ENCODE measurements at regions not wholly inside any gene's neighbourhood (a gene's known extent, or its start where the extent isn't known, plus 50 kb on each side); places are given as distances from the start of the nearest gene placed in this dataset.

GRCh38 chr2:234795272-234795920 lies 156.4 kb upstream of the SH3BP4 start:
- TF ChIP-seq EZH2 (IDR thresholded peaks at IDR 0.05) = no peak
- TF ChIP-seq POLR2AphosphoS5 (IDR thresholded peaks at IDR 0.05; ENCODE audit: borderline replicate concordance, low read depth, low read length) = no peak
- TF ChIP-seq FOXP2 (optimal IDR thresholded peaks at IDR 0.05; ENCODE audit: control extremely low read depth, extremely low read length, insufficient read depth) = no peak
